Left renal cortex interstitium (tissue), 4 donors: ENCODE measurements at regions not wholly inside any gene's neighbourhood (a gene's known extent, or its start where the extent isn't known, plus 50 kb on each side); places are given as distances from the start of the nearest gene placed in this dataset.
"Not testable (repeated sequence)": the region's sequence is repeated elsewhere in the genome, so short reads cannot be mapped to it uniquely, and the experiment has no call there.

Source experiments
- DNase-seq, 4 donors: peaks; one replicate each; pipeline ENCODE4 v3.0.0-alpha.2; 2013; ENCODE audit warnings: low read depth in 4 of 4, low spot score in 2 of 4, missing footprints in 1 of 4

DNA sequence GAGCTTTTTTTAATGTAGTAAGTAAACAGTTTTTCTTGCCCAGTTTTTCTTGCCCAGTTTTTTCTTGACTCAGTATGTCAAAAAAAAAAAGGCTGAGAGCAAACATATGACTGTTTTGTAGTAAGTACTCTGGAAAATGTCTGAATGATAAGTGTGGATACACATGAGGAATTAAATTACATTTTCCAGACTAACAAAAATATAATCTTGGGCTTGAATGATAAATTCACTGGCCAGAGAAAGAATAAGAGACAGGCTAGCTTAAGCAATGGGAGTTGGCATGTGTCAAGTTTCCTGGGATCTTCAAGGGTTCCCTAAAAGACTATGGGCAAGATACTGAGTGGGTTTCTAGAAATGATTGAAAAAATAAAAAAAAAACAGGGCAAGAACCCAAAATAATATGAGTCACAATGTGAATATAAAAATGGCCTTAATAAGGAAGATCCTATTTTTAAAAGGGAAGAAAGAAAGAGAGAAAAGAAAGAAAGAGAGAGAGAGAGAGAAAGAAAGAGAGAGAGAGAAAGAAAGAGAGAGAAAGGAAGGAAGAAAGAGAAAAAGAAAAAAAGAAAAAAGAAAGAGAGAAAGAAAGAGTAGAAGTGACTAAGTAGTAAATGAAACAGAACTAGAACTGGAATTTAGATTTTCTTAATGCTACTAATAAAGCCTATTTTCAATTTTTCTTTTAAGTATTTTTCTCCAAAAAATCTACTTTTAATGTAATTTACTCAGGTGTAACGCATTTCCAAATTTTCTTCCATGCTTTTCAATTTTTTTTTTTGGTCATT is 60.2 kb downstream of the TFPI2 start:
- DNase-seq: no peak

DNA sequence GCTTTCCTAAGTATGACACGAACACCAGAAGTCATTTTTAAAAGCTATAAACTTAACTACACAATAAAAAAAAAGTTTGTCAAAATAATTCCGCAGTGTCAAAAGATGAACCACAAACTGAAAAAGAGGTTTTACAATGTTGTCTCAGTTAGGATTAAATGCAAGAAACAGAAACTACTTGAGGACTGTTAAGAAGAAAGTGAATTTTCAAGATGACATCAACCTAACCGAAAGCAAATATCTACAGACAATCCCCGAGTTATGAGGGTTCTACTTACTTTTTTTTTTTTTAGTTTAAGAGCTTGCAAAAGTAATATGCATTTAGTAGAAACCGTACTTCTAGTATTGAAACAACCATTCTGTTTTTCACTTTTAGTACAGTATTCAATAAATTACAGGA is 62.3 kb downstream of the TFPI2 start:
- DNase-seq: no peak

DNA sequence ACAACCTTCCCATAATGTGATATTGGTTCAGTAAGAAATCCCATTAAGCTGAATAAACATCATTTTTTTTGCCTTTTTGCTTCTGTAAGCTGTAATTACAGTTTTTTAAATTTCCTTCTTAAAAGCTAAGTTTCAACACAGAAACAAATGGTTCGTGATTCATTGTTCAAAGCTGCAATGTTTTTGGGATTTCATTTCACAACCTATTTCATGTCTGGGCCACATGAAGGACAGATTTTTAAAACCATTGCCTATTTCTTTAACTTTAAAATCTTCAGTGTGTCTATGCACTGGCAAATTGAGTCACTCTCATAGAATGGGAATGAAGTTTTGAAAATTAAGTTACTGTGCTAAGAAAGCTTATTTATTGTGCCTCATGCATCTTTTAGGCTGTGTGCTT is 66.9 kb downstream of the TFPI2 start:
- DNase-seq: no peak

DNA sequence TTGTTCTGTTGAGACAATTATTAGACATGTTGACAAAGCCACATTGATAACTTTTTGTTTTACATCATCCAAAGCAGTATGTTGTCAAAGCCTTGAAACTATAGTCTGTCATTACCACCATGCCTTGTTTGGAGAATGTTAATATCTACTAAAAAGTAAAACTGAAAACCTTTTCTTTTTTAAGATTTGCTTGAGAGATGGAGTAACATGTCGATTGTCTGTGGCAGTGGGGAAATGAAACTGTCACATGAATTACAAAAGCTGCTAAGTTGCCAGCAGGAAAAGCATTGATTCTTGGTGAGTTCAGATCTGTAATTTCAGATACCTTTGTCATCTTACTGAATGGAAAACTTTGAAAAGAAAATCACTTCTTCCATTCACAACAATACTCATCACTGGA is 69.1 kb downstream of the TFPI2 start:
- DNase-seq: no peak

DNA sequence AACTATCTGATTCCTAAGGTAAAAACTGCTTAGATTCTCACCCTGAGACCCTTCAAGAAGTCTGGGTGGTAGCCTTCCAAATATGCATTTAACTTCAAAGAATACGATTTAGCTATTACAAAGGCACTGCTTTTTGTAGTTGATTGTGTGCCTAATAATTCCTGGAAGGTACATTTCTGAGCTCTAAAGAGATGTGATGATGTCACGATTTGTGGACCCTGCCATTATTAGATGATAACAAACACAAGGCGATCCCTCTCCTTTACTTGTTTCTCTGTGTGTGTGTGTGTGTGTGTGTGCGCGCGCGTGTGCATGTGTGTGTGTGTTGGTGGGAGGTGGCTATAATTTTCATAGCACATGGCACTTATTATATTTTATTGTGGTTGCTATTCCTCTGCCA is 70.9 kb downstream of the TFPI2 start:
- DNase-seq: no peak

DNA sequence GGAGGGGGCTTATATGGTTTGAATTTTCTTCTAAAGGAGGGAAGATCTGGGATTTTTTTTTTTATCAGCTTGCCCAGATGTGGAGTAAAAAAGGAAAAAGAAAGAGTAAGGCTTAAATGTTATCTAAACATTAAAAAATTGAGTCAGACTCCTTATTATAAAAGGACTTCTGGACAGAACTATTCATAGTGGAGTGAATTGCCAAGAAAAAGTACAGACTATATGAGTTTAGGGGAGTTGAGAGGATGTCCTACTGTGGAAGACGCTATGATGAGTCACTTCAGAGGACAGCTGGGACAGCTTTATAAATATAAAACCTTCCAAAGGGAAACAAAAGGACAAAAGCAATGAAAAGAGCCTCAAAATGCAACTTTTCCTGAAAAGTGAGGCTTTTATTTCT is 73.0 kb downstream of the TFPI2 start:
- DNase-seq: no peak

DNA sequence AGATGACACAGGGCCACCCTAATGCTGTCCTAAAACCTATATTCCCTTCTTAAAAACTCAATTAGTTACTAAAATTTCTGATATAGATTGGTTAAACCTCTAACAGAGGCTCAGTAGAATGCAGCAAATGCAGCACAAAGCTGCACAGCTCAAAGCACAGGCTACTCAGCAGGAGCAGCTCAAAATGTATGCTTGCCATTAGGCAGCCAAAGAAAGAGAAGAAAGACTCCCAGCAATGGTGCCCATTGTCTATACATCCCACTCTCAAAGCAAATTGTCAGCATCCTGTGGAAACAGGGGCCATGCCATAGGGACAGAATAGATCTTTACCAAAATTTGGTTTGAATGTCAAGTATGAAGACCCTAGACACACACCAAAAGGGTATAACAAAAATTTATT is 73.5 kb downstream of the TFPI2 start:
- DNase-seq: no peak

DNA sequence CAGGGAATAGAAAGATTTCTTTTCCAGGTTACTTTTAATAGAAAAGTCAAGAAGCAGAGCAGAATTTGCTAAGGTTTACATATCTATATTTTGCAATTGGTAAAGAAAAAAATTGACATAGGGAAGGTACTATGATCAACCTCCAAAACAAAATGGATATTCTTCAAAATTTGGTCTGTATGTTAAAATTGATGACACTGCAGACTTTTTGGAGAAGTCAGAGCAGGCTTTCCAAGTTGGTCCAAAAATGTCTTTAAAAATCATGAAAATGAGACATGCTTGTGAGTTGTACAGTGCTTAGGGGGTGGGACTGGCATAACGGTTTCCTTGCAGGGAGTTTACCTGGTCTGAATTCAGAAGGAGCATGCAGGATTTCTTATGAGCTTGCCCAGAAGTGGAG is 77.0 kb downstream of the TFPI2 start:
- no peak for DNase-seq

DNA sequence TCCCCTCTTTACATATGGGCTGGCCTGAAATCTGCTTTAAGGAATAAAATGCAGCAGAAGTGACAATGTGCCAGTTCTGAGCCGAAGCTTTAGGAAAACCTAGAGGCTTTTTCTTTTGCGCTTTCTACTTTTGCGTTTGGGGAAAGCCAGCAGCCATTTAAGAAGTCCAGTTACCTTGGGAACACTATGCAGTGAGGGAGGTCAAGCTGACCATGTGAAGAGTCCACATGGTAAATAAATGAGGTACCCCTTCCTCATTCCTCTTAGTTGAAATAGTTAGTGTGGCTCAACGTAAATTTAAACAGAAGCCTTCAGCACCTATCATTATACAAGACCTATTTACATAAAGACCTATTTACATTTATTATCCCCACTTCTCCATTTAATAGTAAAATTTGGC is 78.5 kb downstream of the TFPI2 start:
- no peak for DNase-seq

DNA sequence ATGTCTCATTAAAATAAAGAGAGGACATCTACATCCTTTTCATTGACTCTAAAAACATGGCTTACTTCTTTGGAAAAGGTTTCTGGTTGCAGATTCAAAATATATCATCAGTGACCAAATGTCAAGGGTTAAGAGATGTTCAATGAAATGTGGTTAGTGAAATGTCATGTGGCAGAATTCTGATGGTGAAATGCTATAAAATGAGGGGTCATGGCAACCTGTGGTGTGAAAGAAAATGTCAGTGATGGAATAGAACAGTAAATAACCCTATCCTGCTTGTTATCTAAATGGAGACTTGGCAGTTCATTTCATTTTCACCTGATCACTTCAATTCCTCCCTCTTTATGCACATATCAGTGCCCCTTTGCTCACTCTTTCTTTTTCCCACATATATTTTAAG is 79.4 kb downstream of the TFPI2 start:
- no peak for DNase-seq

DNA sequence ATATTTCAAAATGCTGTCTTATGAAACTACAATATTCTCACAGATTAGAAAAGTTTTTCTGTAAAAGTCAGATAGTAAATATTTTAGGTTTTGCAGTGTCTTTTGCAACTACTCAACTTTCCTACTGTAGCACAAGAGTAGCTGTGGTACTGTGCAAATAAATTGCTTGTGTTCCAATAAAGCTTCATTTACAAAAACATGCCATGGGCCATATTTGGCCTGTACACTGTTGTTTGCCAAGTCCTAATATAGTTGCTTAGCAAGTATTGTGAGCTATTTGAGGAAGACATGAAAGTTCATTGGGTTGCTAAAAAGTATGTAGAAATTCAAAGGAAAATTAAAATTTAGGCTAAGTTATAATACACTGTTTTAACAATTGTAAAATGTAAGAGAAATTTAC is 80.0 kb downstream of the TFPI2 start:
- no peak for DNase-seq

DNA sequence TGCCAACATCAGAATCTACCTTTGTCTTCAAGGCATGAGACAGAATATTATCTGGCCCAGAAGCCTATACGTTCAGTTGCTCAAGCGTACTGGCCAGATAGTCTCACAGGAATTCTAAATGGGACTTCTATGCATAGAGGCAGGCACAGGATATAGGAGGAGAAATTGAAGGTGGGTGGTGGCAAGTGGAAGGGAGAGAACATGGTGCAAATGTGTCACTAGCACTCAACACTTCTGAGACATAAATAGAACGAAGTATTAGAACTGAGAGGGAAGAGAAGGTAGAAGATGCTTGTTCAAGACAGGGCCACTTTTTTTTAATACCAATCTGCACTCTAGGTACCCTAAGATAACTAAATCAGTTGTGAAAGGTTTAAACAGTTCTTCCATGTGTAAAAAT is 85.8 kb downstream of the TFPI2 start:
- no peak for DNase-seq

DNA sequence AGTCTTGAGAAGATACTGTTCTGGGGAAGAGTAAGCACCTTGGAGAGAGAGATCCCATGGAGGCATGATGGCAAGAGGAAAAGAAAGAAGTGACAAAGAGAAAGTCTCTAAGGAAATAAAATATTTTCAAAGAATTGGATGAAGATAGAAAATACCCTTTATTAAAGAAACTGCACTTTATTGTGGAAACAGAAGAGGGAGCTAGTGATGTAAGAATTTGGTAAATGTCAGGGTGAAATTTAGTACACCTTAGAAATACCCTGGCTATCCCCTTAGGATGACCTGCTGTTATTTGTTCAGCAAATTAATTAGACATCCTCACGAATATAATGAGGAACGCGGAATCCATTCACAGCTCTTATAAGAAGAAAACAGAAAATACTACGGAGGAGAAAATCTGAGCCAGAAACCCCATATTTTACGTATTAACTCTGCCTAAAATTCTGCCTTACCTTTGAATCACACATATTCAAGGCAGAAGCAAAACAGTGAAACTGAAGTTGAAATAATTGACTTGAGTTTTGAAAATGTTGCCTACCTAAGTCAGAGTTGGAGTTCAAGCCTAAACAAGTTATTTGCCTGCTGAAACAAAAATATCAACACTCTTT is 90.7 kb downstream of the TFPI2 start:
- peak in 1 of 4 donors; percentile 0 for DNase-seq

DNA sequence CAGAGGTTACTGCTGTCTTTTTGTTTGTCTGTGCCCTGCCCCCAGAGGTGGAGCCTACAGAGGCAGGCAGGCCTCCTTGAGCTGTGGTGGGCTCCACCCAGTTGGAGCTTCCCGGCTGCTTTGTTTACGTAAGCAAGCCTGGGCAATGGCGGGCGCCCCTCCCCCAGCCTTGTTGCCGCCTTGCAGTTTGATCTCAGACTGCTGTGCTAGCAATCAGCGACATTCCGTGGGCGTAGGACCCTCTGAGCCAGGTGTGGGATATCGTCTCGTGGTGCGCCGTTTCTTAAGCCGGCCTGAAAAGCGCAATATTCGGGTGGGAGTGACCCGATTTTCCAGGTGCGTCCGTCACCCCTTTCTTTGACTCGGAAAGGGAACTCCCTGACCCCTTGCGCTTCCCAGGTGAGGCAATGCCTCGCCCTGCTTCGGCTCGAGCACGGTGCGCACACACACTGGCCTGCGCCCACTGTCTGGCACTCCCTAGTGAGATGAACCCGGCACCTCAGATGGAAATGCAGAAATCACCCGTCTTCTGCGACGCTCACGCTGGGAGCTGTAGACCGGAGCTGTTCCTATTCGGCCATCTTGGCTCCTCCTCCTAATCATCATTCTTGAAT is 97.4 kb downstream of the TFPI2 start:
- DNase-seq: not testable (repeated sequence)

DNA sequence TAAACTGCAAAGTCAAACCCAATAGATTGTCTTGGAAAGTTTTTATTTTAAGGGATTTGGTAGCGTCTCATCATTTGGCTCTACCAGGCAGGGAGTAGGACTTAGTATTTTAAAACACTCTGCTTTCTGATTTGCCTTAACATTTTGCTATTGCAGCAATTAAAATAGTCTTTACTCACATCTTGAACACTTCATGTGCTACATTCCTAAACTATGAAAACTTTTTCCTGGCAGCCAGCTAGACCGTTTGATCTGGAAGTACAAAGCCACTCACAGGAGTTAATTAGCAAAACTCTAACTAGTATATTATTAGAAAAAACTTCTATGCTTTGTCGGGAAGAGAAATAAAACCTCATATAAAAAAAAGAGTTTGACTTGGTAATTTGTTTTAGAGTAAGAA is 111.4 kb downstream of the TFPI2 start:
- DNase-seq: no peak

DNA sequence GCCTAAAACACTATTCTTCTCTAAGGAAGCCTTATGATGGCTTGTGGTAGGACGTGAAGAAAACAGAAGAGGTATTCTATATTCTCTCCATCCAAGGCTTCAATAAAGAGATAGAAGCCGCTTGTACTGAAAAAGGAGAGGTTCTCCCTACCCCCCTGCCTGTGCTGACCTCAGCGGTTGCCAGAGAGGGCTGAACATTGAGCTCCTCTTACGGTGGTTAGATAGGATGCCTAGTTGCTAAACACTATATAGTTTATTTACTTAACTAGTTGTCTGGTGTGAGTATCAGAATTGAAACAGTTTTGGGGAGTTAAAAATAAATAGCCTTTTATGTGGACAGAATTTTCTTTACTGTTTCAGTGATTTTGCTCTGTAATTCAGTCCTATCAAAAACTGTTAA is 112.2 kb downstream of the TFPI2 start:
- DNase-seq: no peak

DNA sequence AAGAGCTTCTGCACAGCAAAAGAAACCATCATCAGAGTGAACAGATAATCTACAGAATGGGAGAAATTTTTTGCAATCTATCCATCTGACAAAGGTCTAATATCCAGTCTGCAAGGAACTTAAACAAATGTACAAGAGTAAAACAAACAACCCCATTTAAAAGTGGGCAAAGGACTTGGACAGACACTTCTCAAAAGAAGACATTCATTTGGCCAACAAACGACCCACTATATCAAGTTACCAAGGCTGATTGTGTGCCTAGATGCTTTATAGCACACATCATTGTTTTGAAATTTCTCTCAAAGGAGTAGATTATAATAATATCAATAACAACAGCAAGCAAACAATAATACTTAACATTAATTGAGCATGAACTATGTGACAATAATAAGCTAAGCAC is 117.1 kb downstream of the TFPI2 start:
- no peak for DNase-seq

DNA sequence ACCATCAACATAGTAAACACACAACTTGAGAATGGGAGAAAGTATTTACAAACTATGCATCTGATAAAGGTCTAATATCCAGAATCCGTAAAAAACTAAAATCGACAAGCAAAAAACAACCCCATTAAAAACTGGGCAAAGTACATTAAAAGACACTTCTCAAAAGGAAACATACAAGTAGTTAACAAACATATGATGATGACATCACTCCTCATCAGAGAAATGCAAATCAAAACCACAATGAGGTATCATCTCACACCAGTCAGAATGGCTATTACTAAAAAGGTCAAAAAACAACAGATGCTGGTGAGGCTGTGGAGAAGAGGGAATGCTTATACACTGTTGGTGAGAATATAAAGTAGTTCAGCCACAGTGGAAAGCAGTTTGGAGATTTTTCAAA is 125.1 kb downstream of the TFPI2 start:
- no peak for DNase-seq

DNA sequence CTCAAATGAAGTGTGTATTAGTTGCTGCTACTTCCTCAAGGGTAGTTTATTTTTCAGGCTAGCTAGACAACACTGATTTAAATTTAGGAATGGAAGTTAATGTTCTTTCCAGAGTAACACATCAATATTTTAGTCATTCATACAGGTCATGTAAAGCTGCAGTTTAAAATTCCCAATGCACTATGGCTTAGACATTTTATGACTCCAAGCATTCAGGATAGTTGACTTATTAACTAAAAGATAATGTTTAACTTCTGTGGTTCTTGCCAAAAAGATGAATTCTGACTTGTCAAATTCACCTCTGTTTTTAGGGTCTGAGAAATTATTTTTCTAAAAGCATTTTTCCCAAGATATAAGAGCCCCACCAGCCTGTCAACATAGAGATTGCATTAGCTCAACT is 131.9 kb downstream of the TFPI2 start:
- peak in 2 of 4 donors; percentile 4 to 9 for DNase-seq

DNA sequence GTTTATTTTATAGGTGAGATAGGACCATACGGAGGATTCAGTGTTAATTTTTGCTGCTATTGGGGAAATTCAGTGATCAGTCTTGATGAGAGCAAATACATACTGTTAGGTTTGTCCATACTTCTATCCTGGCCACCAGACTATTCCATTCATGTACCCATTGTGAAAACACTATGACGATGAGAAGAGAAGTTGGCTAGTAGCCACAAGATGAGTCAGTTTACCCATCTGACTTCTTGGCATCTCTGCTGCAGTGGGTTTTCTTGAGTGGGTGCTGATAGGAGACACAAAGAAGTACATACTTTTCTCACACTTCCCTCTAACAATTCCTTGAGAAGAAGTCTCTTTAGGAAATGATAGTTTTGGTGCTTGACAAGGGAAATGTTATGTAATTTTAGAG is 133.1 kb downstream of the TFPI2 start:
- DNase-seq: no peak

DNA sequence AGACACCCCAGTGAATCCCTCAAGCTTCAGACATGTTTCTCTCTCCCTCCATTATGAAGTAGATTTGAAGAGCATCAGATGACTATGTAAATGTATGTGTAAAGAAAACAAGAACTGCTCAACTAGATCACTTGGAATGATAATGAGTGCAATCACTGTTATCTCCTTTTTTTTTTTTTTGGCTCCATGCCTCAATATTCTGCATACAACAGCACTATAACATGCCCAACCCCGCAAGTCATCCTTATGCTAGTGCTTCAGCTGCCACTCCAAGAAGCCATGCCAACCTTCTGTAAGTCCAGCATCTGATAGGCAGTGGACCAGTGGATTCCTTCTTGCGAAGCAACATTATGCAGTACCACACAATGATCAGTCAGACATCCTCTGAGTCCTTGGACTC is 133.7 kb downstream of the TFPI2 start:
- DNase-seq: no peak

DNA sequence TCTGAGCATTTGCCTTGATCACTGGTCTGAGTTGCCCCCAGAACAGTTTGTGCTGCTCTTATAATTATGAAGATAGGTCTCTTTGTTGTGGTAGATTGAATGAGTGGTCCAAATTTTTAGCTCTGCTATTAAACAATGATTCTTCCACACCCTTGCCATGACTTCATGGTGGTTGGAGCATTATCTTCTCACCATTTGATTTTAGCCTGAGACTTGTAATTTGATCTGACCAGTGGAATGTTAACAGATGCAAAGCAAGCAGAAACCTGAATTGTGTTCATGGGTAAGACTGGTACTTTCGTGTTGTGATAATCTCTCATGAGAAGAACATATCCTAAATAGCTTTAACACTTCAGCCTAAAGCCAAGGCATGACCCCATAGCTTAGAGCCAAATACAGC is 139.1 kb downstream of the TFPI2 start:
- no peak for DNase-seq
